HepG2 (cell line): ENCODE measurements at regions not wholly inside any gene's neighbourhood (a gene's known extent, or its start where the extent isn't known, plus 50 kb on each side); places are given as distances from the start of the nearest gene placed in this dataset.

Experiments
- CHD2 ChIP-seq: IDR thresholded peaks from 2 replicates; pipeline ENCODE4 v1.6.1; 2011; ENCODE audit warnings: low read depth, low read length, improper control_type of control experiment
- EZH2 ChIP-seq: conservative IDR thresholded peaks from 2 replicates; pipeline ENCODE4 v1.6.1; 2012; ENCODE audit warnings: mild to moderate bottlenecking, low read depth, low read length, moderate library complexity
- ISL2 ChIP-seq: sonication (generic); formaldehyde crosslinking; IDR thresholded peaks from 2 replicates; pipeline ENCODE4 v1.5.0; 2020; ENCODE audit warnings: missing genetic modification reagents
- MAF1 ChIP-seq: sonication (generic); formaldehyde crosslinking; IDR thresholded peaks from 2 replicates; pipeline ENCODE4 v1.5.0; 2020; ENCODE audit warnings: missing genetic modification reagents, borderline replicate concordance
- POLR2AphosphoS5 ChIP-seq: IDR thresholded peaks from 2 replicates; pipeline ENCODE4 v1.6.1; 2012; ENCODE audit warnings: low read depth, low read length
- RBM22 ChIP-seq: fragments of 200-400 bp; formaldehyde crosslinking; optimal IDR thresholded peaks from 2 replicates; pipeline ENCODE3; 2017; ENCODE audit warnings: mild to moderate bottlenecking, low read length, moderate library complexity
- RFX1 ChIP-seq: fragments of 450-650 bp; IDR thresholded peaks from 2 replicates; pipeline ENCODE4 v1.6.1; 2017
- ZNF263 ChIP-seq: sonication (generic); formaldehyde crosslinking; IDR thresholded peaks from 2 replicates; pipeline ENCODE4 v1.4.0; 2020; ENCODE audit warnings: missing genetic modification reagents

DNA sequence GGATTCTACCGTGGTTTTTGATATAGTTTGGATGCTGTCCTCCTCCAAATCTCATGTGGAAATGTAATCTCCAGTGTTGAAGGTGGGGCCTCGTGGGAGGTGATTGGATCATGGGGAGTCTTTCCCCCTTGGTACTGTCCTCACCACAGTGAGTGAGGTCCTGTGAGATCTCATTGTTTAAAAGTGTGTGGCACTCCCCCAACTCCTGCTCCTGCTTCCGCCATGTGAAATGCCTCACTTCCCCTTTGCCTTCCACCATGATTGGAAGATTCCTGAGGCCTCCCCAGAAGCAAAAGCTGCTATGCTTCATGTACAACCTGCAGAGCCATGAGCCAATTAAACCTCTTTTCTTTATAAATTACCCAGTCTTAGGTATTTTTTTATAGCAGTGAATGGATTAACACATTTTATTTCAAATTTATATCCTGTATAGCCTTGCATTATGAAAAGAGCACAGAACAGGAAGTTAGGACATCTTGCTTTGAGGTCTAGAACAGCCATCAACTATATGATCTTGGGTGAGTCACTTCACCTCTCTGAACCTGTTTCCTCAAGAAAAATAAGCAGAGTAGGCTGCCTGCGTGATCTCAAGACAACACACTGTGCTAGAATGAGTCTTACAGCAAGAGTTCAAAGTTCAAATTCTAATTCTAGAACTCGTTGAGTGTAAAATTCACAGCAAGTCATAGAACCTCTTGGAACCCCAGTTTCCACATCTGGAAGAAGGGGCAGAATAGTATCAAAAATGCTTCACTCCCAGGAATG, 160.9 kb upstream of the EEA1 start:
- TF ChIP-seq POLR2AphosphoS5 = no peak
- no peak for TF ChIP-seq ZNF263
- no peak for TF ChIP-seq EZH2
- TF ChIP-seq RFX1 = no peak
- no peak for TF ChIP-seq ISL2
- no peak for TF ChIP-seq CHD2
- TF ChIP-seq MAF1 (CRISPR knock-in tag) = no peak
- TF ChIP-seq RBM22 = no peak
